22Rv1 (cell line): ENCODE measurements at regions not wholly inside any gene's neighbourhood (a gene's known extent, or its start where the extent isn't known, plus 50 kb on each side); places are given as distances from the start of the nearest gene placed in this dataset.

Experiments used
- ZFX ChIP-seq: fragments of 450-650 bp; IDR thresholded peaks from 2 replicates; pipeline ENCODE4 v1.6.1; 2017; ENCODE audit warnings: antibody characterized with exemption, borderline replicate concordance
- TF ChIP-seq, protein P1 (sequence below): fragments of 450-650 bp; IDR thresholded peaks from 2 replicates; pipeline ENCODE4 v1.5.1; 2017; ENCODE audit warnings: mild to moderate bottlenecking

DNA sequence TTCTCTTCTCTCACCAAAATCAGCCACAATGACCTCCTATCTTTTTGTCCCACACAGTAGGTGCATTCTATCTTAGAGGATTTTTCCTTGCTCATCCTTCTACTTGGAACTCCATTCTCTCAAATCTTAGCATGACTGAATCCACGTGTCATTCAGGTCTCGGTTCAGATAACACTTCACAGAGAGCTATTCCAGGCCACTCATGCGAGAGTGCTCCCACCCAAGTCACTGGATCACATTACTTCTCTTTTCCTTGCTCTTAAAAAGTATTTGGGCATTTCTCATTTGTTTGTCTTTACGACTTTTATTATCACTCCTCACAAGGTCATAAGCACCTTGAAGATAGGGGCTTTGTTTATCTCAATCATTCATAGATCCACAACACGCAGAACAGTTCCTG, 647.5 kb upstream of the TENM3 start:
- TF ChIP-seq, protein P1, sequence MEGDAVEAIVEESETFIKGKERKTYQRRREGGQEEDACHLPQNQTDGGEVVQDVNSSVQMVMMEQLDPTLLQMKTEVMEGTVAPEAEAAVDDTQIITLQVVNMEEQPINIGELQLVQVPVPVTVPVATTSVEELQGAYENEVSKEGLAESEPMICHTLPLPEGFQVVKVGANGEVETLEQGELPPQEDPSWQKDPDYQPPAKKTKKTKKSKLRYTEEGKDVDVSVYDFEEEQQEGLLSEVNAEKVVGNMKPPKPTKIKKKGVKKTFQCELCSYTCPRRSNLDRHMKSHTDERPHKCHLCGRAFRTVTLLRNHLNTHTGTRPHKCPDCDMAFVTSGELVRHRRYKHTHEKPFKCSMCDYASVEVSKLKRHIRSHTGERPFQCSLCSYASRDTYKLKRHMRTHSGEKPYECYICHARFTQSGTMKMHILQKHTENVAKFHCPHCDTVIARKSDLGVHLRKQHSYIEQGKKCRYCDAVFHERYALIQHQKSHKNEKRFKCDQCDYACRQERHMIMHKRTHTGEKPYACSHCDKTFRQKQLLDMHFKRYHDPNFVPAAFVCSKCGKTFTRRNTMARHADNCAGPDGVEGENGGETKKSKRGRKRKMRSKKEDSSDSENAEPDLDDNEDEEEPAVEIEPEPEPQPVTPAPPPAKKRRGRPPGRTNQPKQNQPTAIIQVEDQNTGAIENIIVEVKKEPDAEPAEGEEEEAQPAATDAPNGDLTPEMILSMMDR: no peak
- TF ChIP-seq ZFX: no peak
